GM12875 (cell line): ENCODE measurements at regions not wholly inside any gene's neighbourhood (a gene's known extent, or its start where the extent isn't known, plus 50 kb on each side); places are given as distances from the start of the nearest gene placed in this dataset.

Experiments
- H3K4me3 ChIP-seq: one replicate; pipeline ENCODE4 v1.5.1; 2011; ENCODE audit warnings: low read depth, low read length, control low read depth
- TF ChIP-seq, protein P1 (sequence below): IDR thresholded peaks from 2 replicates; pipeline ENCODE4 v1.5.1; 2011; ENCODE audit warnings: low read depth, mild to moderate bottlenecking, control low read depth, inconsistent platforms, low read length, moderate library complexity, borderline replicate concordance; ENCODE audit not compliant: insufficient read depth

DNA sequence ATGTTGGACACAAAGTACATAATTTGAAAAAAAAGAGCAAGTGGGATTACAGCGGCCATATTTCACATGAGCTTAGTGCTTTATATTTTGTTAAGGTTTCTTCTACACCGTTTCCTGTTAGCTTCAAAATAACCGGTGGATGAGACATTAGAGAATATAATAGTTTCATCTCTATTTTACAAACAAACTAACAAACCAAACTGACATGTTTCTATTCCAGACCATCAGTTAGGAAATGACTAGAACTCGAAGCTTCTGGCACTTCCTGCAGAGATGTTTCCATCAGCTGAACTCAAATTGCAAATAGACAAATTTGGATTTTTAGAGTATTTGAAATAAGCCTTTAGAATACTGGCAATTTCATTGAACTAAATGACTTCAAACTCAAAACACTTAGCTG lies 86.5 kb downstream of the MTRR start:
- TF ChIP-seq, protein P1, sequence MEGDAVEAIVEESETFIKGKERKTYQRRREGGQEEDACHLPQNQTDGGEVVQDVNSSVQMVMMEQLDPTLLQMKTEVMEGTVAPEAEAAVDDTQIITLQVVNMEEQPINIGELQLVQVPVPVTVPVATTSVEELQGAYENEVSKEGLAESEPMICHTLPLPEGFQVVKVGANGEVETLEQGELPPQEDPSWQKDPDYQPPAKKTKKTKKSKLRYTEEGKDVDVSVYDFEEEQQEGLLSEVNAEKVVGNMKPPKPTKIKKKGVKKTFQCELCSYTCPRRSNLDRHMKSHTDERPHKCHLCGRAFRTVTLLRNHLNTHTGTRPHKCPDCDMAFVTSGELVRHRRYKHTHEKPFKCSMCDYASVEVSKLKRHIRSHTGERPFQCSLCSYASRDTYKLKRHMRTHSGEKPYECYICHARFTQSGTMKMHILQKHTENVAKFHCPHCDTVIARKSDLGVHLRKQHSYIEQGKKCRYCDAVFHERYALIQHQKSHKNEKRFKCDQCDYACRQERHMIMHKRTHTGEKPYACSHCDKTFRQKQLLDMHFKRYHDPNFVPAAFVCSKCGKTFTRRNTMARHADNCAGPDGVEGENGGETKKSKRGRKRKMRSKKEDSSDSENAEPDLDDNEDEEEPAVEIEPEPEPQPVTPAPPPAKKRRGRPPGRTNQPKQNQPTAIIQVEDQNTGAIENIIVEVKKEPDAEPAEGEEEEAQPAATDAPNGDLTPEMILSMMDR: no peak
- H3K4me3 ChIP-seq: no peak overlapping the region

DNA sequence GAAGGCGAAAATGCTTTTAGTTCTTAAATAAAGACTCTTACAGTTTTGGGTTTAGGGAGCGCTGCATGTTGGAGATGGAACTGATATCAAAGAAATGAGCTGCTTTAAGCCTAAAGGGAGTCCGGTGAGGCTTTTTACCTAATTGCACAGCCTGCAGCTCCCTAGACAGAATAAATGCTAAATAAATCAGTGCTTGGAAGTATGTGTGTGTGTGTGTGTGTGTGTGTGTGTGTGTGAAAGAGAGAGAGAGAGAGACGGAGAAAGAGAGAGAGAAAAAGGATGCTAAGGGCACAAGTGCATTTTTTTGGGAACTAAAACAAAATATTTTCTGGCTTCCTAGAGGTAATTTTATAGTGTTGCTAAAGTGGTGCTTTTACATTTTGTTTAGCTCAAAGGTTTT lies 88.4 kb downstream of the MTRR start:
- TF ChIP-seq, protein P1: no peak
- no peak overlapping the region for H3K4me3 ChIP-seq

DNA sequence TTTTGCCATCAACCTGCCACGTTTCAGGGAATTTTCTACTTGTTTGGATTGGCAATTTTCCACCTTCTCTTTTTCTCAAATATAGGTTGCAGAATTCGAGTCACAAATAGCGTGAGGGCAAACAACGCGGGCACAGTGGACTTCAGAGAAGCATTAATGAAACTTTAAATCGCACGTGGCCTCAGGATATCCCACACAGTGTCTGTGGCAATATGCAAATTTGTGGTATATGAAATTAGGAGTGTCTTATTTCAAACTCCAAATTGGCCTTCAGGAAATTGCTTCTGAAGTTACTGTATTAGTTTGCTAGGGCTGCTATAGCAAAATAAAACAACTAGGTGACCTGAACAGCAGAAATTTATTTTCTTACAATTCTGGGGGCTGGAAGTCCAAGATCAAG lies 91.2 kb downstream of the MTRR start:
- no peak overlapping the region for H3K4me3 ChIP-seq
- TF ChIP-seq, protein P1: no peak

DNA sequence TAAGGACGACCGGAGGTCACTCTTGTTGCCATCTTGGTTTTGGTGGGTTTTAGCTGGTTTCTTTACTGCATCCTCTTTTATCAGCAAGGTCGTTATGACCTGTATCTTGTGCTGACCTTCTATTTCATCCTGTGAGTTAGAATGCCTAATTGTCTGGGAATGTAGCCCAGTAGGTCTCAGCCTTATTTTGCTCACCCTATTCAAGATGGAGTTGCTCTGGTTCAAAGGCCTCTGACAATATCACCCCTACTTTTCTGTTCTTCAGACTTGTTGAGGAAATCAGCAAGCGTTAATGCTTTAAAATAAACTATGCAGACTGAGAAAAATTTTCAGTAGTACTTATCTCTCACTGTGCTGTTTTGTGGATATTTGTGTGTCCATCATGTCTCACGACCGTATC lies 92.6 kb downstream of the MTRR start:
- H3K4me3 ChIP-seq: no peak overlapping the region
- TF ChIP-seq, protein P1: no peak

DNA sequence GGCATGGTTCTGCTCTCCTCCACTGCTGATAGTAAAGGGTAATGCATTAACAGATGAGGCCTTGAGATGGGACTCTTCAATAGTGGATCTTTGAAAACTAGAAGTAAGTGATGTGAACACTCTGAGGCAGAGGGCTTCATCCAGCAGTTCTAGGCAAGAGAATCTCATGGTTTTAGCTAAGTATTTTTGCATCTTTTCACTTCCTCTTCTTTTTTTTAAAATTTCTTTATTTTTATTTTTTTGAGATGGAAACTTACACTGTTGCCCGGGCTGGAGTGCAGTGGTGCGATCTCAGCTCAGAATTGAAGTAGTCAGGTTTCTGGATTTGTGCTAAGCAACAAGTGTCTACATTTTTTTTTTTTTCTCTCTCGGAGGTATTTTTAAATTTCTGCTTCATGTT lies 101.9 kb downstream of the MTRR start:
- no peak overlapping the region for H3K4me3 ChIP-seq

DNA sequence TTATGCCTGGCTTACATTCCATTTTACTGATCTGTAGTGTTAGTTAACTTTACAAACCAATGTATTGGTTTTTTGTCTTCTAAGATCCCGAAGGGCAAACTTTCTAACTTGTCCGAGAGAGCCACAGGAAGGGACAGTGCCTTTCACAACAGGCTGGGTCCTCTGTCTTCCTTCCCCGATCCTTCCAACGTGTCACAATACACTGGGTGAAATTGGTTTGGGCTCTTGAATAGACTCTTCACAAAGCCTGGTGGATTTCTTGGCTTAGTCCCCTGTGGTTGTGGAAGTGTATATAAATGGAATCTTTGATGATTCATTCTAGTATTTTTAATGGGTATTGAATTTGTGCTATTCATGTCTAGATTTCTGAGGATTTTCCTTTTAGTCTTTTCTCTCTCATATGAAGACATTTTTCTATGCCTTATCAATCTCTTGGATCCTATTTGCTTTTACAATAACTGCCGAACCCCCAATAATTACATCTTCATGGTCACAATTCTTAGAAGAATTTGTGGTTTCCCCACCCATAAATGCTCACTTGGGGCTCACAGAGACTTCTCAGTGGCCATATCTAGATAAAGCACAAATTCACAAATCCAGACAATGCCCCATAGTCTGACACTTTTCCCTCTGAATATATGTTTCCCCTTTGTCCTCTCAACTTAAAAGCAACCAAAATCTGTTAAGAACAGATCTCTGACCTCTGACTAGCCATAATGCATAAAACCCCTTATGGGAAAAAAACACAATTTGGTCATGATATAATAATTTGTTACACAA lies 107.7 kb downstream of the MTRR start:
- TF ChIP-seq, protein P1: no peak
- H3K4me3 ChIP-seq: no peak overlapping the region

More for the DNA sequence above, 101.9 kb downstream of the MTRR start:
- TF ChIP-seq, protein P1: no peak

DNA sequence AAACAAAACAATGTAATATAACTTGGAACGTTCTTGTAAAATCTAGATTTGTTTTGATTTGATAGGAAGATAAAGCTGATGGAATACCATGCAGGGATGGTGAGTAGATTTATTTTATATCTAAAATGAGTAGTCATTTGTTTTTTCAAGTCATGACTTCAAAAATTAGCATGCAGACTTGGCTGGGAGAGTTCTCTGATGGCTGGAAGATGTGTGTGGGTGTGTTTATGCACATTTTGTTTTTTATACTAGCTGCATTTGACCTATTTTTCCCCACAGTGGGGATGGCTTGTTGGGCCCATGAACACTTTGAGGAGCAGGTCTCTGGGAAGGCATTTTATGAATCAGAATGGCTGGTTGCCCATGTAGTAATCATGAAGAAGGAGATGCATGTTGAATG lies 109.2 kb downstream of the MTRR start:
- TF ChIP-seq, protein P1: no peak
- no peak overlapping the region for H3K4me3 ChIP-seq
